ENCODE measurements at regions not wholly inside any gene's neighbourhood (a gene's known extent, or its start where the extent isn't known, plus 50 kb on each side); places are given as distances from the start of the nearest gene placed in this dataset.
A peak's percentile ranks its signal among the peaks of the same experiment; 100 is the strongest.
"Not testable (repeated sequence)": the region's sequence is repeated elsewhere in the genome, so short reads cannot be mapped to it uniquely, and the experiment has no call there.

GRCh38 chr5:177923837-177924236, 72.2 kb downstream of the PROP1 start:
- H3K4me3 ChIP-seq (ENCODE audit: low read length); H3K9me3 ChIP-seq (ENCODE audit: control insufficient read depth, insufficient read depth, low read length); DNase-seq; intact Hi-C loops (cut with micrococcal nuclease); ATAC-seq; H3K27me3 ChIP-seq (ENCODE audit: control insufficient read depth, insufficient read depth, low read length); H3K4me1 Mint-ChIP-seq; H3K36me3 ChIP-seq (ENCODE audit: control insufficient read depth, insufficient read depth, low read length); H3K27ac ChIP-seq (ENCODE audit: low read length); H3K4me1 ChIP-seq (ENCODE audit: control insufficient read depth, insufficient read depth, low read length); H3K27me3 Mint-ChIP-seq (ENCODE audit: low read depth in 2 of 2); H3K4me3 Mint-ChIP-seq; H3K36me3 Mint-ChIP-seq; H3K9me3 Mint-ChIP-seq: not testable (repeated sequence)
- no CpG with 5 or more reads among the region's 4 CpGs for WGBS (ENCODE audit: insufficient coverage)
- peak overlapping the region; percentile 27 to 54 for H3K27ac Mint-ChIP-seq

- Mint-ChIP-seq H3K27ac (peak overlapping the region; percentile 27 to 54), H3K4me3 (peak overlapping the region; percentile 9)
- H3K27ac ChIP-seq (ENCODE audit: low read length); H3K9me3 Mint-ChIP-seq; DNase-seq; H3K36me3 ChIP-seq (ENCODE audit: control insufficient read depth, insufficient read depth, low read length); H3K4me1 Mint-ChIP-seq; H3K4me3 ChIP-seq (ENCODE audit: low read length); H3K27me3 ChIP-seq (ENCODE audit: control insufficient read depth, insufficient read depth, low read length); H3K9me3 ChIP-seq (ENCODE audit: control insufficient read depth, insufficient read depth, low read length); H3K4me1 ChIP-seq (ENCODE audit: control insufficient read depth, insufficient read depth, low read length); intact Hi-C loops (cut with micrococcal nuclease); H3K27me3 Mint-ChIP-seq (ENCODE audit: low read depth in 2 of 2); H3K36me3 Mint-ChIP-seq: not testable (repeated sequence)
- WGBS (ENCODE audit: insufficient coverage), result 38% methylated on average over 1 of the region's 5 CpGs
- ATAC-seq, result peak; percentile 80 to 98 (median 87)
These were observed 72.9 kb downstream of the PROP1 start for GRCh38 chr5:177923189-177923588.

DNA sequence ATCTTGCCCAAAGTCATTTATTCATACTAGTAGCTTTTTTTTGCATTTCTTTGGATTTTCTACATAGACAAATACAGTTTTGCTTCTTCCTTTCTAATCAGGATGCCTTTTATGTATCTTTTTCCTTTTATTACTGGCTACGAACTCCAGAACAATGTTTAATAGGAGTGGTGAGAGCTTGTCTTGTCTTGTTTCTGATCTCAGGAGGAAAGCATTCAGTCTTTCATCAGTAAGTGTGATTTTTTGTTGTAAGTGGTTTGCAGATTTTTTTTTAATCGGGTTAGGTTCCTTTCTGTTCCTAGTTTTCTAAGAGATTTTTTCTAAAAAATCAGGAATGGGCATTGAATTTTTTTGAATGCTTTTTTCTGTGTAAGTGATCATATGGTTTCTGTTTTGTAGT, 86.8 kb downstream of the PROP1 start:
- not testable (repeated sequence) for H3K27ac ChIP-seq (ENCODE audit: low read length)

DNA sequence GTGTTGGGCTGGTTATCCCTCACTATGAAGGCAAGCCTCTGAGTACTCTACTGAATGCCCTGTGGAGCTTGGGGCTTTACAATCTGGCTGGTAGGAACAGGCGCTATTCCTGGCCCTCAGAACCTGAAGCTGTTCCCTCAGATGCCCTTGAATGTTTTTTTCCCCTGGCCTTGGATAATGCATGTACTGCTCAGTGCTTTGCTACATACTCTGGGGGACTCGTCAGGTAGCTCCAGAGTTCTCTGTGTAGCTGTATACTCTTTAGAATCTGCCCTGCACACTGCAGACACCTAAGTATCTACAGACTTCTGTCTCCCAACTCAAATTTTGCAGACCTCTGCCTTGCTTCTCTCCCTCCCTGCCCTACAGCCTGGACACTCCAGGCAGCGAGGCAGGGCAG, 93.2 kb downstream of the PROP1 start:
- intact Hi-C loops (cut with micrococcal nuclease); H3K36me3 ChIP-seq (ENCODE audit: control insufficient read depth, insufficient read depth, low read length); H3K9me3 Mint-ChIP-seq; H3K27ac ChIP-seq (ENCODE audit: low read length); H3K27me3 Mint-ChIP-seq (ENCODE audit: low read depth in 2 of 2); H3K4me1 ChIP-seq (ENCODE audit: control insufficient read depth, insufficient read depth, low read length); H3K27ac Mint-ChIP-seq; ATAC-seq; DNase-seq; H3K36me3 Mint-ChIP-seq; H3K27me3 ChIP-seq (ENCODE audit: control insufficient read depth, insufficient read depth, low read length); H3K4me3 ChIP-seq (ENCODE audit: low read length); H3K4me1 Mint-ChIP-seq; H3K4me3 Mint-ChIP-seq; H3K9me3 ChIP-seq (ENCODE audit: control insufficient read depth, insufficient read depth, low read length): not testable (repeated sequence)
- WGBS (ENCODE audit: insufficient coverage), result no CpG with 5 or more reads among the region's 3 CpGs

More for the DNA sequence above, 86.8 kb downstream of the PROP1 start:
- WGBS (ENCODE audit: insufficient coverage), result no CpG with 5 or more reads among the region's 2 CpGs
- H3K4me1 Mint-ChIP-seq; H3K36me3 Mint-ChIP-seq; ATAC-seq; H3K9me3 Mint-ChIP-seq; H3K27ac Mint-ChIP-seq; H3K4me1 ChIP-seq (ENCODE audit: control insufficient read depth, insufficient read depth, low read length); H3K4me3 ChIP-seq (ENCODE audit: low read length); H3K27me3 ChIP-seq (ENCODE audit: control insufficient read depth, insufficient read depth, low read length); H3K36me3 ChIP-seq (ENCODE audit: control insufficient read depth, insufficient read depth, low read length); intact Hi-C loops (cut with micrococcal nuclease); H3K27me3 Mint-ChIP-seq (ENCODE audit: low read depth in 2 of 2); H3K9me3 ChIP-seq (ENCODE audit: control insufficient read depth, insufficient read depth, low read length); H3K4me3 Mint-ChIP-seq; DNase-seq: not testable (repeated sequence)

DNA sequence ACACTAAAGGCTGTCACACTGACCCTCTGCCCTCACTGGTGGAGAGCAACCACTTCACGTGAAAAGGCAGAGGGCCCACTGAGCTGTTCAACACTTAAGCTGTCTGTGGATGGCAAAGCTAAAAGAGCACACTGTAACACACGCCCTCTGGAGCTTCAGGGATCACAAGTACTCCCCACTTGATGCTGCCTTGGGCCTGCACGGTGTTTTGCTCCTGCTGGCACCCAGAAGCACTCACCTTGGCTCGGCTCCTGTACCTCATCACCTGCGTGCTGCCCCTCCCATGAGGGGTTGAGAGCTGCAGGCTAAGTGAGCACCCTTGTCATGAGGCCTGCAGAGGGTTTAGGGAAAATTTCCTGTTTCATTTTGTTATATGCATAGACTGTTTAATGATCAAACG, 96.0 kb downstream of the PROP1 start:
- H3K36me3 Mint-ChIP-seq; H3K9me3 Mint-ChIP-seq; H3K27me3 Mint-ChIP-seq (ENCODE audit: low read depth in 2 of 2); intact Hi-C loops (cut with micrococcal nuclease); H3K27ac Mint-ChIP-seq; ATAC-seq; H3K9me3 ChIP-seq (ENCODE audit: control insufficient read depth, insufficient read depth, low read length); H3K36me3 ChIP-seq (ENCODE audit: control insufficient read depth, insufficient read depth, low read length); H3K4me3 Mint-ChIP-seq; DNase-seq; H3K4me1 Mint-ChIP-seq; H3K4me3 ChIP-seq (ENCODE audit: low read length); H3K27ac ChIP-seq (ENCODE audit: low read length); H3K4me1 ChIP-seq (ENCODE audit: control insufficient read depth, insufficient read depth, low read length); H3K27me3 ChIP-seq (ENCODE audit: control insufficient read depth, insufficient read depth, low read length): not testable (repeated sequence)
- WGBS (ENCODE audit: insufficient coverage), result 93% methylated on average over 1 of the region's 6 CpGs

GRCh38 chr5:177894681-177895453, 101.2 kb downstream of the PROP1 start:
- intact Hi-C loops (cut with micrococcal nuclease); H3K9me3 ChIP-seq (ENCODE audit: control insufficient read depth, insufficient read depth, low read length); H3K4me1 Mint-ChIP-seq; H3K9me3 Mint-ChIP-seq; H3K27ac ChIP-seq (ENCODE audit: low read length); DNase-seq; H3K27me3 Mint-ChIP-seq (ENCODE audit: low read depth in 2 of 2); H3K36me3 ChIP-seq (ENCODE audit: control insufficient read depth, insufficient read depth, low read length); H3K4me3 ChIP-seq (ENCODE audit: low read length); ATAC-seq; H3K4me3 Mint-ChIP-seq; H3K27me3 ChIP-seq (ENCODE audit: control insufficient read depth, insufficient read depth, low read length); H3K4me1 ChIP-seq (ENCODE audit: control insufficient read depth, insufficient read depth, low read length); H3K36me3 Mint-ChIP-seq; H3K27ac Mint-ChIP-seq: not testable (repeated sequence)
- no CpG with 5 or more reads among the region's 9 CpGs for WGBS (ENCODE audit: insufficient coverage)

- H3K27ac ChIP-seq (ENCODE audit: low read length); intact Hi-C loops (cut with micrococcal nuclease); H3K9me3 ChIP-seq (ENCODE audit: control insufficient read depth, insufficient read depth, low read length); H3K4me3 ChIP-seq (ENCODE audit: low read length); H3K9me3 Mint-ChIP-seq; DNase-seq; H3K4me1 ChIP-seq (ENCODE audit: control insufficient read depth, insufficient read depth, low read length); H3K36me3 Mint-ChIP-seq; H3K27ac Mint-ChIP-seq; H3K4me1 Mint-ChIP-seq; H3K4me3 Mint-ChIP-seq; H3K27me3 Mint-ChIP-seq (ENCODE audit: low read depth in 2 of 2); H3K36me3 ChIP-seq (ENCODE audit: control insufficient read depth, insufficient read depth, low read length); ATAC-seq; H3K27me3 ChIP-seq (ENCODE audit: control insufficient read depth, insufficient read depth, low read length): not testable (repeated sequence)
- no CpG with 5 or more reads among the region's 4 CpGs for WGBS (ENCODE audit: insufficient coverage)
These were observed 103.7 kb downstream of the PROP1 start for GRCh38 chr5:177892357-177892665.
